ENCODE measurements at regions not wholly inside any gene's neighbourhood (a gene's known extent, or its start where the extent isn't known, plus 50 kb on each side); places are given as distances from the start of the nearest gene placed in this dataset.

DNA sequence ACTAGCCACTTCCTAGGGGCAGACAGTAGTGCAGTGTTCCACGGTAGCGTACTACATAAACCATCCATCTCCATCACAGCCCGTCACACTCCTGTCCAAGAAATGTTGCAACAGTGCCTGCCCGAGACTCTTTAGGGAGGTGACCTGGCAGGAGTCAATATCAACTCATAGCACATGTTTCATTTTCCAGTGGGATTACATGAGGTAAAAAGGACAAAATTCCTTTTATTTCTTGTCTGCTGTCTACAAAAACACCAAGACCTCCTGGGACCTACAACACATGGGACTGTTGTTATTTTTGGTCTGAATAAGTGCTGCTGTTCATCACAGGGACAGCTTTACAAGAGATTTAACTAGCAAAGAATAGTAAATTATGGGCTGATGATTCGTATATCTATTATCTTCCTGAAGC is 99.9 kb downstream of the MPP7 start:
- TF ChIP-seq, protein P1, sequence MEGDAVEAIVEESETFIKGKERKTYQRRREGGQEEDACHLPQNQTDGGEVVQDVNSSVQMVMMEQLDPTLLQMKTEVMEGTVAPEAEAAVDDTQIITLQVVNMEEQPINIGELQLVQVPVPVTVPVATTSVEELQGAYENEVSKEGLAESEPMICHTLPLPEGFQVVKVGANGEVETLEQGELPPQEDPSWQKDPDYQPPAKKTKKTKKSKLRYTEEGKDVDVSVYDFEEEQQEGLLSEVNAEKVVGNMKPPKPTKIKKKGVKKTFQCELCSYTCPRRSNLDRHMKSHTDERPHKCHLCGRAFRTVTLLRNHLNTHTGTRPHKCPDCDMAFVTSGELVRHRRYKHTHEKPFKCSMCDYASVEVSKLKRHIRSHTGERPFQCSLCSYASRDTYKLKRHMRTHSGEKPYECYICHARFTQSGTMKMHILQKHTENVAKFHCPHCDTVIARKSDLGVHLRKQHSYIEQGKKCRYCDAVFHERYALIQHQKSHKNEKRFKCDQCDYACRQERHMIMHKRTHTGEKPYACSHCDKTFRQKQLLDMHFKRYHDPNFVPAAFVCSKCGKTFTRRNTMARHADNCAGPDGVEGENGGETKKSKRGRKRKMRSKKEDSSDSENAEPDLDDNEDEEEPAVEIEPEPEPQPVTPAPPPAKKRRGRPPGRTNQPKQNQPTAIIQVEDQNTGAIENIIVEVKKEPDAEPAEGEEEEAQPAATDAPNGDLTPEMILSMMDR (IDR thresholded peaks at IDR 0.05), result no peak
- TF ChIP-seq POLR2A (IDR thresholded peaks at IDR 0.05), result no peak

Measured in heart left ventricle (tissue), 13 donors.